ENCODE measurements at regions not wholly inside any gene's neighbourhood (a gene's known extent, or its start where the extent isn't known, plus 50 kb on each side); places are given as distances from the start of the nearest gene placed in this dataset.

- no peaks in the 10 kb centered on the region for H3K27me3 ChIP-seq (ENCODE audit: control insufficient read depth in 2 of 2, insufficient read depth in 2 of 2, low read length in 2 of 2)
- no peaks in the 10 kb centered on the region for H3K79me2 ChIP-seq (ENCODE audit: control insufficient read depth, insufficient read depth, low read length)
- no peak overlapping the region for H3K4me3 ChIP-seq (replicated peaks in 1 of 3; ENCODE audit: insufficient read depth in 1 of 3, low read depth in 1 of 3, low read length in 3 of 3)
- FAIRE-seq (no peak), DNase-seq (ENCODE audit: low read depth, low spot score) (no peak)
- intact Hi-C loops (cut with micrococcal nuclease) (no loop called here), dilution Hi-C loops (cut with MboI; ENCODE audit: extremely low pct_ligation_motif_present, low sequenced_read_pairs) (no loop called here)
- no peak overlapping the region for H3K27ac ChIP-seq (ENCODE audit: insufficient read depth, low read depth, low read length)
- no peak overlapping the region for H3K9ac ChIP-seq (replicated peaks; ENCODE audit: extremely low read depth, insufficient read depth, low read length)
- no peaks in the 10 kb centered on the region for H3K9me3 ChIP-seq (replicated peaks; ENCODE audit: control insufficient read depth, insufficient read depth, low read length)
- H3K9me1 ChIP-seq (replicated peaks; ENCODE audit: control insufficient read depth, extremely low read depth, insufficient read depth, low read length) = no peaks in the 10 kb centered on the region
- TF ChIP-seq GATA2 (IDR thresholded peaks at IDR 0.05; ENCODE audit: insufficient read depth, insufficient read length, low read depth, low read length) (no peak), POLR2AphosphoS5 (IDR thresholded peaks at IDR 0.05; ENCODE audit: insufficient read depth, low read depth, low read length) (no peak), CTCF (IDR thresholded peaks at IDR 0.05; ENCODE audit: extremely low read depth in 1 of 2, insufficient read depth in 1 of 2, low read depth in 1 of 2, low read length in 2 of 2) (no peak), POLR2A (IDR thresholded peaks at IDR 0.05; ENCODE audit: low read depth, low read length) (no peak), MYC (IDR thresholded peaks at IDR 0.05; ENCODE audit: low read depth, low read length) (no peak), FOS (IDR thresholded peaks at IDR 0.05; ENCODE audit: borderline replicate concordance, insufficient read depth, low read length) (no peak), JUN (IDR thresholded peaks at IDR 0.05; ENCODE audit: borderline replicate concordance, insufficient read depth, insufficient read length, low read depth) (no peak), MAX (IDR thresholded peaks at IDR 0.05; ENCODE audit: insufficient read depth, insufficient read length) (no peak), EZH2 (IDR thresholded peaks at IDR 0.05; ENCODE audit: borderline replicate concordance, low read depth, low read length, severe bottlenecking) (no peak)
- no peaks in the 10 kb centered on the region for H3K4me1 ChIP-seq (ENCODE audit: control insufficient read depth, extremely low read depth, insufficient read depth, low read length)
- POLR2A ChIA-PET = no interaction called here
- H2AFZ ChIP-seq (ENCODE audit: low read depth, low read length) = no peak overlapping the region
- H3K4me2 ChIP-seq (ENCODE audit: insufficient read depth, low read length) = no peak overlapping the region
- no peaks in the 10 kb centered on the region for H4K20me1 ChIP-seq (replicated peaks; ENCODE audit: control insufficient read depth, extremely low read depth, insufficient read depth, low read length)
- H3K36me3 ChIP-seq (ENCODE audit: control insufficient read depth in 2 of 2, extremely low read depth in 1 of 2, insufficient read depth in 2 of 2, low read length in 2 of 2) = no peaks in the 10 kb centered on the region
- no TSS peak for BruUV-seq (replicated peaks)
- CTCF ChIA-PET = no interaction called here
These were observed 1032.5 kb downstream of the DTWD2 start for GRCh38 chr5:117955831-117956230.
